ENCODE measurements at regions not wholly inside any gene's neighbourhood (a gene's known extent, or its start where the extent isn't known, plus 50 kb on each side); places are given as distances from the start of the nearest gene placed in this dataset.
"Not testable (repeated sequence)": the region's sequence is repeated elsewhere in the genome, so short reads cannot be mapped to it uniquely, and the experiment has no call there.

DNA sequence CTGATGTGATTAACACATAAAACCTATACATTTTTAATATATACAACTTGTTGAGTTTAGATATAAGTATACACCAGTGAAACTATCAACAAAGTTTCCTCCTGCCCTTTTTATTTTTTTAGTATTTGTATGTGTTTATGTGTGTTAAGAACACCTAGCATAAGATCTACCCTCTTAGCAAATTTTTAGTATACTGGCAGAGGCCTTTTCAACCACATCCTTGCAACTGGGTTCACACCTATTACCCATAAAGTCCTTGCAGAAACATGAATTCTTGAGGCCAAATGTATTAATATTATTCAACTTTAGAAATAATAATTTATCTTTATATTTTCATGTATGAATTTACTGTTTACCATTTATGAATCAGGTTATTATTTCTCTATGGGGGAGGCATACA is 119.7 kb upstream of the CRIM1 start:
- DNase-seq (ENCODE audit: low read depth in 4 of 4, low spot score in 1 of 4): no peak

DNA sequence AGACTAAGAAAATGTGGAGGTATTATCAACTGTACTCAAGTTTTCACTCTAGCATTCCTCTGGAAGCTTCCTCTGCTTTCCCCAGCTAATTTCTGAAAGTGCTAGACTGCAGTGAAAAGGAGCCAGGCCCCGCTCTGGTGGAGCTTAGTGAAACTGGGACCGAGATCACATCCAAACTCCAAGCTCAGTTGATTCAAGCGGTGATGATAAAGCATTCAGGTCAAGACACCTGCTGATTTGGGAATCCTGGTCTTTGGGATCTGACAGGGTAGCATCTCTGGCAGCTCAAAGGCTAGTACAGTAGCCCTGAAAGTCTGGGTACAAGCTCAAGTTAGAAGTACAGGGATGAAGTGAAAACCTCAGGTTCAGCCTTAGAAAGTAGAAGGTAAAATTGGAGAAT is 120.2 kb upstream of the CRIM1 start:
- no peak for DNase-seq (ENCODE audit: low read depth in 4 of 4, low spot score in 1 of 4)

DNA sequence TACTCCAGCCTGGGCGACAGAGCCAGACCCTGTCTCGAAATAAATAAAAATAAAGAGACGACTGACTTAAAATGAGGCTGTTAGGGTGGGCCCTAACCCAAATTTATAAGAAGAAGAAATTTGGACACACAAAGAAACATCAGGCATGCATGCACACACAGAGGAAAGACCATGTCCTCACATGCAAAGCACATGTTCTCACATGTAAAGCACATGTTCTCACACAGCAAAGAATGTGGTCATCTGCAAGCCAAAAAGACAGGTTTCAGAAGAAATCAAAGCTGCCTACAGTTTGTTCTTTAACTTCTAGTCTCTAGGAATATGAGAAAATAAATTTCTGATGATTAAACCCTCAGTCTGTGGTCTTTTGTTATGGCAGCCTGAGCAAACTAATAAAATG is 132.3 kb upstream of the CRIM1 start:
- DNase-seq (ENCODE audit: low read depth in 4 of 4, low spot score in 1 of 4): no peak

DNA sequence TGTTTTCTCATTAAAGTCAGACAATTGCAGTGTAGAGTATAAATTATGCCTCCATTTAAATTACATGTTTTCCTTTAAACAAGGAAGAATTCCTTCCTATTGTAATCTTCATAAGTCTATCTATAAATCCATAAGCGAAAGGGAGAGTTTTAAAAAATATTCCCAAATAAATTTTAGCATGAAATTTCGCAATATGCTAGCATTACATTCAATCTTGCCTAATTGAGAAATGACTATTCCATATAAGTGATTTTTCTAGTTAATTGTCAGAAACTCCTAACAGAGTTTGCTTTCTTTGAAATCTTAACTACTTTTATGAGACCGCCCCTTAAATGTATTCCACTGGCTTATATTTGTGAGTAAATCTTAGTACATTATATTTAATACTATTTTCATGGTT is 133.1 kb upstream of the CRIM1 start:
- DNase-seq (ENCODE audit: low read depth in 4 of 4, low spot score in 1 of 4): no peak

DNA sequence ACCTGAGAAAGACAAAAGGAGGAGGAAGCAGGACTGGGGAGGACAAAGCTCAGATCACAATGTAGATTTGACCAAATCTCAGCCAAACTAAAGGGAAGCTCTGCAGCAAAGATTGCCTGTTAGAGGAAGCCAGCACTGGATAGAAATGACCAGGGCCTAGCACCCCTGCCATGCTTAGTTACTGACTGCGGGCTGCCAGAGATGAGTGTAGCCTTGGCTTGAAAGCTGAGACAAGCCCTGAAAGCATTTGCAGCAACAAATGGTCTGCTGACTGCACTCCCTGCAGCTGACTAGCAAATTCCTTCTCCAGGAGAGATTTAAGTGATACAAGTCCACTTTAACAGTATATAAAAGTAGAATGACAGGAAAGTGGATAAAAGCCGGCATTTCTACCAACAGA is 140.9 kb upstream of the CRIM1 start:
- DNase-seq (ENCODE audit: low read depth in 4 of 4, low spot score in 1 of 4): no peak

DNA sequence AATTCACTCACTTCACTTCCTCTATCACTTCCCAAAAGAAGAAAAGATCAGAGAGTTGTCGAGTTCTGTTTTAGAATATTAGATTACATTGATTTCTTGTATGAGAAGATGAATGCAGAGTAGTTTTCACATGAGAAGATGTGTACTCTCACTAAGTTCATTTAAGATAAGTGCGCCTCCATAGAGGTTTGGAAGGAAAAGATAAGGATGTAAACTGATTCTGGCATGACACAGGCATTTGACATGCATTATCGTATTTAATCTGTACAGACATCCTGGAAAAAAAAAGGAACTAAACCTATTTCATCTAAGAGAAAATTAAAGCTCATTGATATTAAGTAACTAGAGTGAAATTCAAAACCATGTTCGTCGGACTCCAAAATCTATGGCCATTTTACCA is 152.2 kb upstream of the CRIM1 start:
- no peak for DNase-seq (ENCODE audit: low read depth in 4 of 4, low spot score in 1 of 4)

DNA sequence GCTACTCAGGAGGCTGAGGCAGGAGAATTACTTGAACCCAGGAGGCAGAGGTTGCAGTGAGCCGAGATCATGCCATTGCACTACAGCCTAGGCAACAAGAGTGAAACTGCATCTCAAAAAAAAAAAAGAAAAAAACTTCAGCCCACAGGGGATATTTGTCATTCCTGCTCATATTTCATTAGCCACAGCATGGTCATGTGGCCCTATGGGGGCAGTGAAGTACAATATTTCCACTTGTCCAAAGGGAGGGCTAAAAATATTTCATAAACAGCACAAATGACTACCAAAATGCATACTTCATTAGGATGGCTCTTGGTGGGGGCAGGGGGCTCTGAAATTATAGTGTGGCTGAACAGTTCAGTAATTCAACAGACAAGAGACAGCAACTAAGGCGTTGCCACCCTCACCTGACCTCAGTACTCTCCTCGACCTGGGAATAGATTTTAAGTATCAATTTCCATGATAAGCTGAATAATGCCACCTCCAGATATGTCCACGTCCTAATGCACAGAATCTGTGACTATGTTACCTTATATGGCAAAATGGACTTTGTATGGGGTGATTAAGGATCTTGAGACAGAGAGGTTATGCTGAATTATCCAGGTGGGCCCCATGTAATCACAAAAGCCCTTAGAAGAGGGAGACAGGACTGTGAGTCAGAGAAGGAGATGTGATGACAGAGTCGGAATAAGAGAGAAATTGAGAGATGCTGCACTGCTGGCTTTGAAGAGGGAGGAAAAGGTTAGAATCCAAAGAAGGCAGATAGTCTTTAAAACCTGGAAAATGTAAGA is 158.2 kb upstream of the CRIM1 start:
- DNase-seq (ENCODE audit: low read depth in 4 of 4, low spot score in 1 of 4): no peak

DNA sequence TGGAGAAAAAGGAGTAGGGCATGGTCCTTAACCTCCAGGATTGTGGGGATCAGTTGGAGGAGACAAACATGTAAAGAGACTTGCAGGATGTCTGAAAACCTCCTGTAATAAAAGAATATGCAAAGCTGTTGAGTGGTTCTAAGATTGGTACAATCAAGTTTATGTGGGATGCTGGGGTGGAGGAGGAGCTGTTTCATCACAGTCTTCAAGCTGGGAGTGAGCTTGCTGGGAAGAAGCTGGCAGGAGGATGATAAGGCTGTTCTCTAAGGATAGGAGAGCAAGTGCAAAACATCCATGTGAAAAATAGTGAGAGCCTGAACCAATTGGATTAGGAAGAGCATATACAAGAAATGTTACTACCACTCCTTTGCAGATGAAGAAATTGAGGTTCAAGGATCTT is 161.9 kb upstream of the CRIM1 start:
- no peak for DNase-seq (ENCODE audit: low read depth in 4 of 4, low spot score in 1 of 4)

DNA sequence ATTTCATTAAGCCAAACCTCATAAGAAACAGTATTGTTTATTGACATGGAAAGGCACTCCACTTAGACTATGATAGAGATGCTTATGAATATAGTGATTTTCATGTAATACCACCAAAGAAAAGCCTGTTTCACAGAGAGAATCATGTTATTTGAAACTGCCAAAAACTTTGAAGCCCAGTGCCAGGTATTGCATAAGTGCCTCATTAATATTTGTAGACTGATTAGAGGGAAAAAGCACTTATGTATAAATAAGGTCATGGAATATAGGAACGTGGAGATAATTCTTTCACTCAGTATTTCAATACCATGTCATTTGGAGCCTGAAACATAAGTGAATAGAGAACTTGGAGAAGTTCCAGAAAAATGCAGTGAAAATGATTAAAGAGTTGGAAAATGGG is 162.6 kb upstream of the CRIM1 start:
- DNase-seq (ENCODE audit: low read depth in 4 of 4, low spot score in 1 of 4): no peak

DNA sequence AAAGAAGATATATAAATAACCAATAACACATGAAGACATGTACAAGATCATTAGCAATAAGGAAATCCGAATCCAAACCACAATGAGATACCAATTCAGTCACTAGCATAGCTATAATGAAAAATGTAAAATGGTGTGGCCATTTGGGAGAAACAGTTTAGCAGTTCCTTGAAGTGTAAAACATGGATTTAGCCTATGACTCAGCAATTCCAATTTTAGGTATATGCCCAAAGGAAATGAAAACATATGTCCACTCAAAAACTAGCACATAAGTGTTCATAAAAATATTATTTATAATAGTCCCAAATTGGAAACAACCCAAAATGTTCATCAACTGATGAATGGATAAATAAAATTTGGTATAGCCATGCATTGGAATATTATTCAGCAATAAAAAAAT is 165.5 kb upstream of the CRIM1 start:
- no peak for DNase-seq (ENCODE audit: low read depth in 4 of 4, low spot score in 1 of 4)

DNA sequence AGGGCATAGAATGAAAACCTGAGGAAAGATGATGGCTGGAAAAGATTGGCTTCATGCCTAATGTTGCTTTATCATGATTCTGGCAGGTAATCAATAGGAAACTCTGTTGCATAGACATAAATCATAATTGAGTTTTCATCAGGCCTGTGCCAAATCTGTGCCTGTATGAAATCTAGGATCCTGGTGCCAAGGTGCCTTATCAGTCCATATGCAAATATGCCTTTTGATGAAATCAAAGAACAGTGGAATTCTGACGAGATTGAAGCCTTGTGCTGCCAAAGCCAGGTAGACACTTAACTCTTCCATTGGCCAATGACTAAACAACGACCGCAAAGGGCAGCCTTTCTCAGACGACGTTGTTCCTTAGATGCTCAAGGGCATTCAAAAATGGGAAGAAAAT is 170.0 kb upstream of the CRIM1 start:
- DNase-seq (ENCODE audit: low read depth in 4 of 4, low spot score in 1 of 4): no peak

DNA sequence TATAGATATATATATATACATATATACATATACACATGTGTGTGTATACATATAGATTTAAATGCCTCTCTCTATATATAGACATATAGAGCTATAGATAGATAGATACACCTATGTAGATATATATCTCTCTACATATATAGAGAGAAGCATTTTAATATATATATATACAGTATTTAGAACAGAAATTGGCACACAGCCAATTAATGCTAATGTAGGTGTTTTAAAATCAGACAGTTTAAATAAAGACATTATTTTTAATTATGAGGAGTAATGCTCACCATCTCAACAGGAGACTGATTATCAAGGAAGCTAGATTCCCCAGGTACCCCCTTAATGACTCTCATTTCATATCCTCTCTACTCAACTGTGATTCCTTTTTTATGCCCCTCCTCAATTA is 170.7 kb upstream of the CRIM1 start:
- no peak for DNase-seq (ENCODE audit: low read depth in 4 of 4, low spot score in 1 of 4)

DNA sequence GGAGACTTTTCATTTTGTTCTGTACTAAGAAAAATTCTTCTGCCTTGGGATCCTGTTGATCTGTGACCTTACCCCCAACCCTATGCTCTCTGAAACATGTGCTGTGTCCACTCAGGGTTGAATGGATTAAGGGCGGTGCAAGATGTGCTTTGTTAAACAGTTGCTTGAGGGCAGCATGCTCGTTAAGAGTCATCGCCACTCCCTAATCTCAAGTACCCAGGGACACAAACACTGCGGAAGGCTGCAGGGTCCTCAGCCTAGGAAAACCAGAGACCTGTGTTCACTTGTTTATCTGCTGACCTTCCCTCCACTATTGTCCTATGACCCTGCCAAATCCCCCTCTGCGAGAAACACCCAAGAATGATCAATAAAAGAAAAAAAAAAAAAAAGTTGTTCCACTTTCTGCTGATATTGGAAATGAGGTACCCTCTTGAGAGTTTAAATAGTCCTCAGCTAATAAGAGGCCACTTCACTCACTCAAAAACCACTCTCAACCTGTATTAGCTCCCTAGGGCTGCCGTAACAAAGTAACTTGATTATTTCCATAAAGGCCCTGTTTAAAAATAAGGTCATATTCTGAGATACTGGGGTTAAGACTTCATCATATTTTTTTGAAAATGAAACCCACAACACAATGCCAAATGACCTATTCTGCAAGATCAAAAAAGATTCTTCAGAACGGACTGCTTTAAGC is 174.6 kb upstream of the CRIM1 start:
- DNase-seq (ENCODE audit: low read depth in 4 of 4, low spot score in 1 of 4): not testable (repeated sequence)

DNA sequence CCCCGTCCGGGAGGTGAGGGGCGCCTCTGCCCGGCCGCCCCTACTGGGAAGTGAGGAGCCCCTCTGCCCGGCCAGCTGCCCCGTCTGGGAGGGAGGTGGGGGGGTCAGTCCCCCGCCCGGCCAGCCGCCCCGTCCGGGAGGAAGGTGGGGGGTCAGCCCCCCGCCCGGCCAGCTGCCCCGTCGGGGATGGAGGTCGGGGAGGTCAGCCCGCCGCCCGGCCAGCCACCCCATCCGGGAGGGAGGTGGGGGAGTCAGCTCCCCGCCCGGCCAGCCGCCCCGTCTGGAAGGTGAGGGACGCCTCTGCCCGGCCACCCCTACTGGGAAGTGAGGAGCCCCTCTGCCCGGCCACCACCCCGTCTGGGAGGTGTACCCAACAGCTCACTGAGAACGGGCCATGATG is 175.3 kb upstream of the CRIM1 start:
- not testable (repeated sequence) for DNase-seq (ENCODE audit: low read depth in 4 of 4, low spot score in 1 of 4)

DNA sequence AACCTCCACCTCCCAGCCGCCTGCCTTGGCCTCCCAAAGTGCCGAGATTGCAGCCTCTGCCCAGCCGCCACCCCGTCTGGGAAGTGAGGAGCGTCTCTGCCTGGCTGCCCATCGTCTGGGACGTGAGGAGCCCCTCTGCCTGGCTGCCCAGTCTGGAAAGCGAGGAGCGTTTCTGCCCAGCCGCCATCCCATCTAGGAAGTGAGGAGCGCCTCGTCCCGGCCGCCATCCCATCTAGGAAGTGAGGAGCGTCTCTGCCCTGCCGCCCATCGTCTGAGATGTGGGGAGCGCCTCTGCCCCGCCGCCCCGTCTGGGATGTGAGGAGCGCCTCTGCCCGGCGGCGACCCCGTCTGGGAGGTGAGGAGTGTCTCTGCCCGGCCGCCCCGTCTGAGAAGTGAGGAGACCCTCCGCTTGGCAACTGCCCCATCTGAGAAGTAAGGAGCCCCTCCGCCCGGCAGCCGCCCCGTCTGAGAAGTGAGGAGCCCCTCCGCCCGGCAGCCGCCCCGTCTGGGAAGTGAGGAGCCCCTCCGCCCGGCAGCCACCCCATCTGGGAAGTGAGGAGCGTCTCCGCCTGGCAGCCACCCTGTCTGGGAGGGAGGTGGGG is 175.8 kb upstream of the CRIM1 start:
- not testable (repeated sequence) for DNase-seq (ENCODE audit: low read depth in 4 of 4, low spot score in 1 of 4)

DNA sequence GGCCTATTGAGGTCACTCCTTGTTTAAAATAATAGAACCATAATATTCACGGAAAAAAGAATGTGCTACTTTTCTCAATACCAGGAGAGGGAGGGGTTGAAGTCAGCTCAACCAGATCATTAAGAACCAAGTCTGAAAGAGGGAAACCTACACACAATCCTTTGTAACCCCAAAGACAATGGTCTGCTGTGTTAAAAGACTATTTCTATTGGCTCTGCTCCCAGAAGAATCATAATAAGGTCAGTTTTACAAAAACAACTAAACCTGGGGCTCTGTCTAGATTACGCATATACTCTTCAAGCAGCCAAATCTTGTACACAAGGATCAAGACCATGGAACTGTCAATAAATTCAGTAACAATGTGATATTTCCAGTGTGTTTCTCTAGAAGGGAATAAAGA is 177.2 kb upstream of the CRIM1 start:
- no peak for DNase-seq (ENCODE audit: low read depth in 4 of 4, low spot score in 1 of 4)

DNA sequence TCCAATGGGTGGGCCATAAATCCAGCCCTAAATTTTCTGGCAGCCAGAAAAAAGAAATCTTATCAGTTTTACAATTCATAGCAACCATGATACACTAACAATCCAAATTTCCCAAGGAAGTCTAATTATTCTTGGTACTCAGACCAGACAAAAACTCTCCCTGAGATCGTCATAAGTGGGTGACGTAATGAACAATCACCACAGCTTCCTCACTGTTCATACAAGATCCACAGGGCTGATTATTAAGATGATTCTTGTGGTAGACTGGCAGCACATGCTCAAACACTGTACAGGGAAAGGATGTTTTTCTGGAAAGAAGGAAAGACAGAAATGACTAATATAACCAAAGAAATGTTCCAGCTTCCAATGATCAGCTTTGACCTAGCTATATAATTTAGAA is 178.3 kb upstream of the CRIM1 start:
- DNase-seq (ENCODE audit: low read depth in 4 of 4, low spot score in 1 of 4): no peak

DNA sequence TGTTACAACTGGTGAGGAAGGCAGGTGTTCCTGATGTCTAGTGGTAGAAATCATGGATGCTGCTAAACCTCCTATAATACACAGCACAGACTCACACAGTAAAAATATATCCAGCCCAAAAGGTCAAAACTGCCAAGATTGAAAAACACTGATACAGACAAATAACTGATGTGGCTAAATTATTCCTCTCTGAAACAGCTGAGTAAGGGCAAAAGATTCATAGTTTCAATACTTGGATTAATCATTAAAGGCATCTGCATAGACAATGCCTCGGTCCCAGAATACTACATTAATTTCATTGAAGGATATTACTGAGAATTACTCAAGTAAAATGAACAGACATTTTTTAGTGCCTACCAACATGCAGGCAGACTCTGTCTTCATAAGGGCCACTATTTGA is 180.7 kb upstream of the CRIM1 start:
- no peak for DNase-seq (ENCODE audit: low read depth in 4 of 4, low spot score in 1 of 4)

DNA sequence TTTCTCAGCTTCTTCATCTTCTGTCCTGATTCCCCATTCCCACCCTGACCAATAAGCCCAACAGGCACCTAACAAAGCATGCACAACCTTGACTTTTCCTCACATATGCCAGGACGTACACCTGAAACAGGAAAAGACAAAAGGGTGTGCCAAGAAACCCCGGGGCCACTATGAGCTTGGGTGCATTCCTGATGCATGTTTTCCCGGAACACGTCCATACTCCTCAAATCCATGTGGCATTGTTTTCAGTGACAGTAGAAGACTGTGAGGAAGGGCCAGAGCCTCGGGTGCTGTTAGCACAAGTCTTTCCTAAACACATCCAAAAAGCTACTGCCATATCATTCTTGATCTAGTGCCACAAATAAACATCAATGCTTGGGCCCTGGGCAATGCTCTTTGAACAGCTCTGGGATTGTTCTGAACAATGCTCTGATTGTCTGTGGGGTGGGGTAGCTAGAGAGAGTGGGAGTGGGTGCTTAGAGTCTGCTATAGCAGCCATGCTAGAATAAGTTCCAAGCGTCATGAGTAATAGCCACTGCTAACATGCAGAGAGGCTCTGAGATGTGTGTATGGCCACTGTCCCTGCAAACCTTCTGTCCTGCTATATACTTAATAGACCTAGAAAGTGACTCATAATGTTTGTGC is 181.7 kb upstream of the CRIM1 start:
- DNase-seq (ENCODE audit: low read depth in 4 of 4, low spot score in 1 of 4): no peak

DNA sequence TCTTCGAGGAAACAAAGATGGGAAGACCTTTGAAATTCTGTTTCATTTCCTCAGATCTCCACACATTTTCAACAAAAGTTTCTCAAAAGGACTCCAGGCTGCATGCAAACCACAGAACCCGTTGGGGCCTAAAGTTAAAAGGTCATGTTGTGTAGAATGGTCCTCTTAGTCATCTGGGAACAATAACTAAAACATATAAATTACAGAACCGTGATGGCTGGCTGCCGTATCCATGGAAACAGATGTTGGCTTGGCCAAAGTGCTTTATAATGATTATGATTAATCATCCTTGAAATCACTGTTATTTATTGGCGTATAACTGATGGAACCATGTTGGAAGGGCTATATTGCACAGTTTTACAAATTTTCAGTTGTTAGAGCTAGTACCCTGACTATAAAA is 182.8 kb upstream of the CRIM1 start:
- no peak for DNase-seq (ENCODE audit: low read depth in 4 of 4, low spot score in 1 of 4)

DNA sequence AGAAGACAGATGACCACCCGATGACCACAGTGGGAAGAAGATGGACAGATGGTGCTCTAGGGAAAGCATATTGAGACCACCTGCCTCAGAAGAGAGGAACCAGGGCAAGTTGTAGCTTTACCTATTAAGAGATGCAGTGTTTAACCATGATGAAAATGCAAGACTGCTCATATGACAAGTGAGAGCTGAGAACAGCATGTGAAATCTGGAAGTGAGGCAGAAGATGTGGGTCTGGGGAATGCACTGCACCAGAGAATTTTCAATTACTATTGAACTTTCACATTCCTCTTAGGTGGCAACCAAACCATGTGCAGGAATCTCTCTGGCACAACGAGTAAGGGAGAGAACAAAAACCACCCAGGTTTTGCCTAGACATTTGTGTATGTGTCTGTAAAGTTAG is 184.8 kb upstream of the CRIM1 start:
- no peak for DNase-seq (ENCODE audit: low read depth in 4 of 4, low spot score in 1 of 4)

DNA sequence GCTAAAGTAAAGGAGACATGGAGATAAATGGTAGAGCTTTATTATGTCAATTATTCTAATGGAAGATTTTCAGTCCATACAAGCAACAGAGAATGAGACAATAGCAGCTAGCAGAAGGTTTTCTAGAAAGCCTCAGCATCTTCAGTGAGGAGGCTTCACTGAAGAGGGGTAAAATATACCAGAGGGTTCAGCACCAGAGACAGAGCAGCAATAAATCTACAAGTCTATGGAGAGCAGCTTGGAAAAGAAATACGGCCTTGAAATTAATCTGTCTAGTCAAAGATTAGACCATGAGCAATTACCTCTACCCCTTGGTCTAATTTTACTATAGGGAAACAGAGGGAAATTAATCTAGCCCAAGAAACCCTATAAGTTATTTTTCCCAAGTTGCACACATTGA is 185.7 kb upstream of the CRIM1 start:
- no peak for DNase-seq (ENCODE audit: low read depth in 4 of 4, low spot score in 1 of 4)
